ENCODE measurements at regions not wholly inside any gene's neighbourhood (a gene's known extent, or its start where the extent isn't known, plus 50 kb on each side); places are given as distances from the start of the nearest gene placed in this dataset.
"Not testable (repeated sequence)": the region's sequence is repeated elsewhere in the genome, so short reads cannot be mapped to it uniquely, and the experiment has no call there.

- DNase-seq, result not testable (repeated sequence)
These were observed 281.1 kb downstream of the PTH2R start for GRCh38 chr2:208687720-208688119.

GRCh38 chr2:208698114-208698513, 291.5 kb downstream of the PTH2R start:
- DNase-seq, result no peak

GRCh38 chr2:208708486-208708885, 301.9 kb downstream of the PTH2R start:
- no peak for DNase-seq

GRCh38 chr2:208711598-208711997, 305.0 kb downstream of the PTH2R start:
- DNase-seq, result no peak

GRCh38 chr2:208713066-208713745, 306.6 kb downstream of the PTH2R start:
- no peak for DNase-seq

GRCh38 chr2:208718828-208719227, 312.2 kb downstream of the PTH2R start:
- no peak for DNase-seq

- no peak for DNase-seq
These were observed 316.1 kb downstream of the PTH2R start for GRCh38 chr2:208722731-208723130.

GRCh38 chr2:208725280-208725679, 318.7 kb downstream of the PTH2R start:
- DNase-seq, result no peak

GRCh38 chr2:208726242-208726641, 319.6 kb downstream of the PTH2R start:
- no peak for DNase-seq

GRCh38 chr2:208751663-208752415, 345.2 kb downstream of the PTH2R start:
- not testable (repeated sequence) for DNase-seq

GRCh38 chr2:208757364-208757763, 350.8 kb downstream of the PTH2R start:
- DNase-seq, result no peak

- DNase-seq, result not testable (repeated sequence)
These were observed 366.5 kb downstream of the PTH2R start for GRCh38 chr2:208773074-208773473.

- DNase-seq, result no peak
These were observed 374.6 kb downstream of the PTH2R start for GRCh38 chr2:208781166-208781565.

- no peak for DNase-seq
These were observed 375.5 kb downstream of the PTH2R start for GRCh38 chr2:208782097-208782496.

GRCh38 chr2:208783184-208783583, 376.6 kb downstream of the PTH2R start:
- DNase-seq, result no peak

GRCh38 chr2:208784774-208785173, 378.2 kb downstream of the PTH2R start:
- not testable (repeated sequence) for DNase-seq

- DNase-seq, result no peak
These were observed 384.7 kb downstream of the PTH2R start for GRCh38 chr2:208791257-208791656.

GRCh38 chr2:208792766-208793165, 386.2 kb downstream of the PTH2R start:
- no peak for DNase-seq

- no peak for DNase-seq
These were observed 386.8 kb downstream of the PTH2R start for GRCh38 chr2:208793434-208793833.

- no peak for DNase-seq
These were observed 387.8 kb downstream of the PTH2R start for GRCh38 chr2:208794288-208794975.

- no peak for DNase-seq
These were observed 392.1 kb downstream of the PTH2R start for GRCh38 chr2:208798698-208799097.

- DNase-seq, result no peak
These were observed 392.8 kb downstream of the PTH2R start for GRCh38 chr2:208799397-208799796.

- DNase-seq, result not testable (repeated sequence)
These were observed 394.3 kb downstream of the PTH2R start for GRCh38 chr2:208800887-208801286.

GRCh38 chr2:208807756-208808155, 401.2 kb downstream of the PTH2R start:
- DNase-seq, result no peak
